Neural progenitor cell (in vitro differentiated cells): ENCODE measurements at regions not wholly inside any gene's neighbourhood (a gene's known extent, or its start where the extent isn't known, plus 50 kb on each side); places are given as distances from the start of the nearest gene placed in this dataset.

Experiments
- DNase-seq: peaks from one replicate; pipeline ENCODE4 v3.0.0-alpha.2; 2016; ENCODE audit warnings: low spot score
- H2AFZ ChIP-seq: fragments of 200-600 bp; sonication (generic); replicated peaks from 2 replicates; pipeline ENCODE4 v1.6.1; 2016; ENCODE audit warnings: antibody characterized with exemption
- H3F3A ChIP-seq: fragments of 200-600 bp; sonication (generic); 2 replicates; pipeline ENCODE4 v1.6.1; 2016; ENCODE audit warnings: antibody characterized with exemption, low read depth
- H3K27ac ChIP-seq: fragments of 200-600 bp; sonication (generic); 2 replicates; pipeline ENCODE4 v1.5.1; 2016; ENCODE audit warnings: mild to moderate bottlenecking
- H3K27me3 ChIP-seq: fragments of 200-600 bp; sonication (generic); 2 replicates; pipeline ENCODE4 v1.6.1; 2016; ENCODE audit warnings: mild to moderate bottlenecking, moderate library complexity
- H3K36me3 ChIP-seq: fragments of 200-600 bp; sonication (generic); 2 replicates; pipeline ENCODE4 v1.5.1; 2016
- H3K4me1 ChIP-seq: fragments of 200-600 bp; sonication (generic); 2 replicates; pipeline ENCODE4 v1.6.1; 2016; ENCODE audit warnings: mixed run types
- H3K4me2 ChIP-seq: fragments of 200-600 bp; sonication (generic); 2 replicates; pipeline ENCODE4 v1.6.1; 2016
- H3K4me3 ChIP-seq: fragments of 200-600 bp; sonication (generic); 2 replicates; pipeline ENCODE4 v1.5.1; 2016
- H3K79me2 ChIP-seq: fragments of 200-600 bp; sonication (generic); 2 replicates; pipeline ENCODE4 v1.6.1; 2016; ENCODE audit warnings: low read depth
- H3K9ac ChIP-seq: fragments of 200-600 bp; sonication (generic); 2 replicates; pipeline ENCODE4 v1.6.1; 2016
- H3K9me3 ChIP-seq: fragments of 200-600 bp; sonication (generic); 2 replicates; pipeline ENCODE4 v1.5.1; 2016; ENCODE audit warnings: low read depth
- H4K20me1 ChIP-seq: fragments of 200-600 bp; sonication (generic); 2 replicates; pipeline ENCODE4 v1.6.1; 2016; ENCODE audit warnings: low read depth
- H3K27ac Mint-ChIP-seq: 3 replicates; pipeline ENCODE4 v1.8.0; 2021; ENCODE audit warnings: mixed read lengths
- H3K27me3 Mint-ChIP-seq: 2 replicates; pipeline ENCODE4 v1.8.0; 2022; ENCODE audit warnings: low read depth, mild to moderate bottlenecking, inconsistent platforms, moderate library complexity, mixed read lengths; ENCODE audit not compliant: insufficient read depth
- H3K36me3 Mint-ChIP-seq: 3 replicates; pipeline ENCODE4 v1.8.0; 2021; ENCODE audit warnings: mixed read lengths
- H3K4me1 Mint-ChIP-seq: 3 replicates; pipeline ENCODE4 v1.8.0; 2021; ENCODE audit warnings: mixed read lengths
- H3K4me3 Mint-ChIP-seq: 3 replicates; pipeline ENCODE4 v1.8.0; 2021; ENCODE audit warnings: mild to moderate bottlenecking, moderate library complexity, mixed read lengths
- H3K9me3 Mint-ChIP-seq: 3 replicates; pipeline ENCODE4 v1.8.0; 2020; ENCODE audit warnings: mixed read lengths
- EZH2 ChIP-seq: fragments of 200-600 bp; sonication (generic); IDR thresholded peaks from 2 replicates; pipeline ENCODE4 v1.6.1; 2017; ENCODE audit warnings: antibody characterized with exemption, mild to moderate bottlenecking, moderate library complexity
- EZH2phosphoT487 ChIP-seq: fragments of 200-600 bp; sonication (generic); IDR thresholded peaks from 2 replicates; pipeline ENCODE4 v1.6.1; 2017; ENCODE audit warnings: antibody characterized with exemption
- TF ChIP-seq, protein P1 (sequence below): fragments of 200-600 bp; sonication (generic); IDR thresholded peaks from 2 replicates; pipeline ENCODE4 v1.5.1; 2017; ENCODE audit warnings: antibody characterized with exemption, mild to moderate bottlenecking

DNA sequence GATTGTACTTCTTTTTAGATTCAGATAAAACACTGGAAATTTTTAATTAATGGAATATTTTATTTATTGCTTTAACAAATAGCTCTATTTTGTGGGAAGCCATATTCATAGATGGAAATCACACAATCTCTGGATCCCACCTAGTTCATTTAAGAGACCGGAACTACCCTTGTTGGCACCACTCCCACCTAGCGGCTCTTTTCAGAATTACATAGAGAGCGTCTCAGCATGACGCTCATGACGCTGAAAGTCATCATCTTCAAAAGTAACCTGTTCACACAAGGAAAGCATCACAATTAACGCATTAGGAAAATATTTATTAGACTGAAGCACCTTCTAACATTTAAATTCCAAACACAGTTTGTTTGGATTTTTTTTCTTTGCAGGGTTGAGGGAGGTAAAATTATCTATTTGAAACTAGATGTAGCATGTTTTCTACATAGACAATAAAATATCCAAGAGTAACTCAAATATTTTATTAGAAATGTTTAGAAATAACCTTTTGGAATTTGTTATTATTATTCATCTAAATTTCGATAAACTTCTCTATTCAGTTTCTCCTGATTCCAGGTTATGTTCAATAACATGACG, 214.9 kb upstream of the ARRDC4 start:
- Histone ChIP-seq H3K4me2 (no peak overlapping the region), H2AFZ (no peak overlapping the region), H4K20me1 (no peaks in the 10 kb centered on the region), H3K27ac (no peak overlapping the region), H3K27me3 (no peaks in the 10 kb centered on the region), H3K36me3 (no peaks in the 10 kb centered on the region), H3F3A (peaks cover 3% of the 10 kb centered on the region), H3K4me1 (peaks cover 27% of the 10 kb centered on the region), H3K79me2 (no peaks in the 10 kb centered on the region), H3K4me3 (no peak overlapping the region), H3K9me3 (no peaks in the 10 kb centered on the region), H3K9ac (no peak overlapping the region)
- no peak overlapping the region for H3K4me3 Mint-ChIP-seq
- no peak overlapping the region for H3K27ac Mint-ChIP-seq
- DNase-seq = peak; percentile 60
- H3K4me1 Mint-ChIP-seq = peaks cover 27% of the 10 kb centered on the region
- H3K9me3 Mint-ChIP-seq = peaks cover 6% of the 10 kb centered on the region
- TF ChIP-seq EZH2 = no peak
- TF ChIP-seq, protein P1, sequence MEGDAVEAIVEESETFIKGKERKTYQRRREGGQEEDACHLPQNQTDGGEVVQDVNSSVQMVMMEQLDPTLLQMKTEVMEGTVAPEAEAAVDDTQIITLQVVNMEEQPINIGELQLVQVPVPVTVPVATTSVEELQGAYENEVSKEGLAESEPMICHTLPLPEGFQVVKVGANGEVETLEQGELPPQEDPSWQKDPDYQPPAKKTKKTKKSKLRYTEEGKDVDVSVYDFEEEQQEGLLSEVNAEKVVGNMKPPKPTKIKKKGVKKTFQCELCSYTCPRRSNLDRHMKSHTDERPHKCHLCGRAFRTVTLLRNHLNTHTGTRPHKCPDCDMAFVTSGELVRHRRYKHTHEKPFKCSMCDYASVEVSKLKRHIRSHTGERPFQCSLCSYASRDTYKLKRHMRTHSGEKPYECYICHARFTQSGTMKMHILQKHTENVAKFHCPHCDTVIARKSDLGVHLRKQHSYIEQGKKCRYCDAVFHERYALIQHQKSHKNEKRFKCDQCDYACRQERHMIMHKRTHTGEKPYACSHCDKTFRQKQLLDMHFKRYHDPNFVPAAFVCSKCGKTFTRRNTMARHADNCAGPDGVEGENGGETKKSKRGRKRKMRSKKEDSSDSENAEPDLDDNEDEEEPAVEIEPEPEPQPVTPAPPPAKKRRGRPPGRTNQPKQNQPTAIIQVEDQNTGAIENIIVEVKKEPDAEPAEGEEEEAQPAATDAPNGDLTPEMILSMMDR = peak; percentile 73
- no peaks in the 10 kb centered on the region for H3K27me3 Mint-ChIP-seq
- no peaks in the 10 kb centered on the region for H3K36me3 Mint-ChIP-seq

DNA sequence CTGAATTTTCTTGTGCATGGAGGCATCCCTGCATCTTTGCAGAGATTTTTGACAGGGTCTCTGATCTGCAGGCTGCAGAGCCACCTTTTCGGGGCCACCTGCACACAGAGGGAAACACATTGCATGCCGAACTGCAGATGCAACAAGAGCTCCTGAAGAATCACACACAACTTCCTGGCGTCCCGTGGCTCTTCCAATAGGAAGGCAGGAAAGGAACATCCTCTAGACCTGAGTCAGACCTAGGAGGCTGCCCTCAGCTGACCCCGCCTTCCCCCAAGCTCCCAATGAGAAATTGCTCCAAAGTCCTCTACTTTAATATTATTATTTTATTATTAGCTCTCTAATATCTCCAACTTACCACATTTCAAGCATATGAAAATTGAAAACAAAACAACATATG, 213.2 kb upstream of the ARRDC4 start:
- H3K36me3 ChIP-seq = no peaks in the 10 kb centered on the region
- no peaks in the 10 kb centered on the region for H3K27me3 ChIP-seq
- no peak overlapping the region for H3K4me3 Mint-ChIP-seq
- no peak for DNase-seq
- peaks cover 36% of the 10 kb centered on the region for H3K4me1 ChIP-seq
- peaks cover 29% of the 10 kb centered on the region for H3K4me1 Mint-ChIP-seq
- H3K4me3 ChIP-seq = no peak overlapping the region
- H3K79me2 ChIP-seq = no peaks in the 10 kb centered on the region
- no peak overlapping the region for H2AFZ ChIP-seq
- H3K36me3 Mint-ChIP-seq = no peaks in the 10 kb centered on the region
- no peak overlapping the region for H3K27ac Mint-ChIP-seq
- H3K9me3 ChIP-seq = no peaks in the 10 kb centered on the region
- peaks cover 5% of the 10 kb centered on the region for H3K9me3 Mint-ChIP-seq
- TF ChIP-seq EZH2 (no peak), EZH2phosphoT487 (no peak)
- TF ChIP-seq, protein P1 = no peak
- H3K9ac ChIP-seq = no peak overlapping the region
- H3K27ac ChIP-seq = no peak overlapping the region
- H3K27me3 Mint-ChIP-seq = no peaks in the 10 kb centered on the region
- no peak overlapping the region for H3K4me2 ChIP-seq
- no peaks in the 10 kb centered on the region for H4K20me1 ChIP-seq
- peaks cover 3% of the 10 kb centered on the region for H3F3A ChIP-seq

DNA sequence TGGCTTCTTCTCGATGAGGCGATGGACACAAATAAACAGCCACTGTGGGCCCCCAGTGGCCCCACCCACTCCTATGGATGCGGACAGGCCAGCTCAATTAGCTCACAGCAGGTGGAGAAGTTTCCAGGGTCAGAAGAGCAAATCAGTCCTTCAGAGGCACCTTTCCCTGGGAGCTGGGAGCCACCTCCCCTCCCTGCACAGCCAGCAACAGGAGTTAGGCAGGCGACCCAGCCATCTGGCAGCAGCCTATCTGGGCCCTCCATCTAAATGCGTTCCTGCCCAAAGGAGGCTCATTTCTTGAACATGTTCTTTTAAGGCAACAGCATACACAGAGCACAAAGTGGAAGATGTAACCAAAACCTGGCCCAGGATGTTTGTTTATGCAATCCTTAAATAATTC, 211.9 kb upstream of the ARRDC4 start:
- H3K27me3 ChIP-seq = no peaks in the 10 kb centered on the region
- DNase-seq = peak; percentile 31

More for the DNA sequence above, 211.9 kb upstream of the ARRDC4 start:
- no peaks in the 10 kb centered on the region for H3K36me3 ChIP-seq
- H3K79me2 ChIP-seq = no peaks in the 10 kb centered on the region
- no peak overlapping the region for H3K9ac ChIP-seq
- no peaks in the 10 kb centered on the region for H4K20me1 ChIP-seq
- Mint-ChIP-seq H3K27ac (no peak overlapping the region), H3K9me3 (peaks cover 2% of the 10 kb centered on the region), H3K4me3 (no peak overlapping the region), H3K4me1 (peaks cover 29% of the 10 kb centered on the region), H3K36me3 (no peaks in the 10 kb centered on the region), H3K27me3 (no peaks in the 10 kb centered on the region)
- H3K4me1 ChIP-seq = peaks cover 36% of the 10 kb centered on the region
- no peak overlapping the region for H3K27ac ChIP-seq
- H3F3A ChIP-seq = peaks cover 3% of the 10 kb centered on the region
- H3K9me3 ChIP-seq = no peaks in the 10 kb centered on the region
- no peak overlapping the region for H2AFZ ChIP-seq
- no peak overlapping the region for H3K4me3 ChIP-seq
- no peak for TF ChIP-seq EZH2phosphoT487
- no peak for TF ChIP-seq EZH2
- TF ChIP-seq, protein P1 = no peak
- H3K4me2 ChIP-seq = no peak overlapping the region
